ENCODE measurements at regions not wholly inside any gene's neighbourhood (a gene's known extent, or its start where the extent isn't known, plus 50 kb on each side); places are given as distances from the start of the nearest gene placed in this dataset.

GRCh38 chr7:156383526-156383925 is 257.0 kb upstream of the RNF32 start:
- TF ChIP-seq CTCF (IDR thresholded peaks at IDR 0.05) = no peak
- Histone ChIP-seq H3K27me3 (no peaks in the 10 kb centered on the region), H3K27ac (no peak overlapping the region), H3K4me3 (no peak overlapping the region), H3K9me3 (no peaks in the 10 kb centered on the region), H3K4me1 (no peaks in the 10 kb centered on the region), H3K36me3 (no peaks in the 10 kb centered on the region)
- no peak for DNase-seq (ENCODE audit: low spot score in 2 of 2)
- intact Hi-C loops (cut with DNase I) = no loop called here

GRCh38 chr7:156380261-156380660 is 260.3 kb upstream of the RNF32 start:
- no peaks in the 10 kb centered on the region for H3K9me3 ChIP-seq
- H3K4me3 ChIP-seq = no peak overlapping the region
- H3K4me1 ChIP-seq = no peaks in the 10 kb centered on the region
- intact Hi-C loops (cut with DNase I) = no loop called here
- no peaks in the 10 kb centered on the region for H3K36me3 ChIP-seq
- TF ChIP-seq CTCF (IDR thresholded peaks at IDR 0.05) = no peak
- no peak overlapping the region for H3K27ac ChIP-seq
- no peaks in the 10 kb centered on the region for H3K27me3 ChIP-seq
- DNase-seq (ENCODE audit: low spot score in 2 of 2) = no peak

GRCh38 chr7:156379324-156380070 is 261.1 kb upstream of the RNF32 start:
- Histone ChIP-seq H3K27ac (no peak overlapping the region), H3K4me3 (no peak overlapping the region), H3K9me3 (no peaks in the 10 kb centered on the region), H3K4me1 (no peaks in the 10 kb centered on the region), H3K27me3 (no peaks in the 10 kb centered on the region), H3K36me3 (no peaks in the 10 kb centered on the region)
- intact Hi-C loops (cut with DNase I) = no loop called here
- TF ChIP-seq CTCF (IDR thresholded peaks at IDR 0.05) = no peak
- DNase-seq (ENCODE audit: low spot score in 2 of 2) = no peak

GRCh38 chr7:156378806-156379205 is 261.8 kb upstream of the RNF32 start:
- H3K4me1 ChIP-seq = no peaks in the 10 kb centered on the region

GRCh38 chr7:156376317-156376716 is 264.3 kb upstream of the RNF32 start:
- Histone ChIP-seq H3K4me3 (no peak overlapping the region), H3K4me1 (no peaks in the 10 kb centered on the region), H3K27ac (no peak overlapping the region), H3K9me3 (peaks cover 0 to 6% of the 10 kb centered on the region in 2 donors), H3K27me3 (no peaks in the 10 kb centered on the region), H3K36me3 (no peaks in the 10 kb centered on the region)
- intact Hi-C loops (cut with DNase I) = no loop called here
- DNase-seq (ENCODE audit: low spot score in 2 of 2) = no peak
- no peak for TF ChIP-seq CTCF (IDR thresholded peaks at IDR 0.05)

More at GRCh38 chr7:156378806-156379205, 261.8 kb upstream of the RNF32 start:
- Histone ChIP-seq H3K36me3 (no peaks in the 10 kb centered on the region), H3K4me3 (no peak overlapping the region), H3K27me3 (no peaks in the 10 kb centered on the region), H3K9me3 (no peaks in the 10 kb centered on the region), H3K27ac (no peak overlapping the region)
- intact Hi-C loops (cut with DNase I) = no loop called here
- TF ChIP-seq CTCF (IDR thresholded peaks at IDR 0.05) = no peak
- DNase-seq (ENCODE audit: low spot score in 2 of 2) = no peak
